K562 (cell line): ENCODE measurements at regions not wholly inside any gene's neighbourhood (a gene's known extent, or its start where the extent isn't known, plus 50 kb on each side); places are given as distances from the start of the nearest gene placed in this dataset.

Experiments
- ATAC-seq: fragments of 200-7000 bp; cut with Tn5 transposase; 3 replicates; pipeline ENCODE4 v1.9.1; 2020; ENCODE audit warnings: moderate library complexity
- BruUV-seq: library from RNA; stranded (reverse); fragments of 400-500 nt; replicated peaks from 2 replicates; lab custom pipeline; 2021; lab: Mats Ljungman, UMichigan
- CTCF ChIA-PET: fragments of 300-600 bp; formaldehyde crosslinking; extraction: SDS; loops from one replicate; lab custom pipeline; 2021; ENCODE audit warnings: low intra/inter-chr PET ratio; lab: Yijun Ruan, JAX
- POLR2A ChIA-PET: fragments of 300-600, 350-650 bp; sonication (Branson Sonifier 250); formaldehyde crosslinking; extraction: SDS; loops from one replicate; lab custom pipeline; 2021; ENCODE audit warnings: antibody characterized with exemption, inconsistent platforms; lab: Yijun Ruan, JAX
- DNase-seq, 4 experiments: peaks; one replicate each; pipeline versions ENCODE4 v3.0.0 to v3.0.0-alpha.2; 2011 to 2018; ENCODE audit warnings: low spot score in 3 of 4, mixed read lengths in 3 of 4; ENCODE audit errors: extremely low read depth in 1 of 4
- FAIRE-seq: peaks from 2 replicates; lab custom pipeline; 2011; peaks lifted over from hg19 to GRCh38; lab: Jason Lieb, UNC
- H2AFZ ChIP-seq: 2 replicates; pipeline ENCODE4 v1.6.0; 2011; ENCODE audit warnings: low read depth, low read length, control low read depth, inconsistent platforms
- H3K27ac ChIP-seq: fragments of 200-600 bp; 3 replicates; pipeline ENCODE4 v1.8.0; 2011; ENCODE audit warnings: low read depth, mild to moderate bottlenecking, control low read depth, inconsistent platforms, low read length, moderate library complexity, mixed read lengths; ENCODE audit errors: extremely low read depth
- H3K27me3 ChIP-seq, 2 experiments: fragments of 300-600 bp in 1 of 2; 2 replicates in 1 of 2; 3 replicates in 1 of 2; pipeline versions ENCODE4 v1.6.0 to v1.8.0; 2011; ENCODE audit warnings: inconsistent platforms in 2 of 2, low read length in 2 of 2, mild to moderate bottlenecking in 1 of 2, mixed read lengths in 1 of 2, moderate library complexity in 1 of 2; ENCODE audit not compliant: control insufficient read depth in 2 of 2, insufficient read depth in 2 of 2
- H3K36me3 ChIP-seq: fragments of 300-600 bp; 3 replicates; pipeline ENCODE4 v1.8.0; 2011; ENCODE audit warnings: mild to moderate bottlenecking, low read length, inconsistent platforms; ENCODE audit not compliant: control insufficient read depth, insufficient read depth
- H3K4me1 ChIP-seq, 2 experiments: fragments of 200-600 bp in 1 of 2; replicated peaks in 1 of 2; 2 replicates in 1 of 2; 3 replicates in 1 of 2; pipeline versions ENCODE4 v1.5.1 to v1.8.0; 2011; ENCODE audit warnings: inconsistent platforms in 2 of 2, low read length in 2 of 2, mild to moderate bottlenecking in 1 of 2, mixed read lengths in 1 of 2, moderate library complexity in 1 of 2; ENCODE audit not compliant: control insufficient read depth in 2 of 2, insufficient read depth in 2 of 2
- H3K4me2 ChIP-seq: 2 replicates; pipeline ENCODE4 v1.6.1; 2011; ENCODE audit warnings: low read length, control low read depth, inconsistent platforms, mixed read lengths; ENCODE audit not compliant: insufficient read depth
- H3K4me3 ChIP-seq: fragments of 200-600 bp; sonication (generic), shearing (Covaris generic); 2 replicates; pipeline ENCODE4 v1.5.1; 2016; ENCODE audit warnings: control low read depth, inconsistent platforms
- H3K79me2 ChIP-seq: fragments of 200-600 bp; 3 replicates; pipeline ENCODE4 v1.8.0; 2011; ENCODE audit warnings: low read length, inconsistent platforms; ENCODE audit not compliant: control insufficient read depth, insufficient read depth
- H3K9ac ChIP-seq, 2 experiments: 2 replicates each; pipeline versions ENCODE4 v1.6.0 to v1.6.1; 2011; ENCODE audit warnings: low read depth in 2 of 2, low read length in 2 of 2, control low read depth in 1 of 2, inconsistent platforms in 1 of 2, mild to moderate bottlenecking in 1 of 2, mixed read lengths in 1 of 2; ENCODE audit not compliant: insufficient read depth in 1 of 2
- H3K9me1 ChIP-seq: one replicate; pipeline ENCODE4 v1.6.0; 2011; ENCODE audit warnings: inconsistent platforms, mild to moderate bottlenecking, low read length, moderate library complexity; ENCODE audit not compliant: control insufficient read depth, insufficient read depth
- H3K9me3 ChIP-seq: replicated peaks from 2 replicates; pipeline ENCODE4 v1.5.1; 2011; ENCODE audit warnings: low read depth, low read length, inconsistent platforms; ENCODE audit not compliant: control insufficient read depth, insufficient read depth
- H4K20me1 ChIP-seq: replicated peaks from 2 replicates; pipeline ENCODE4 v1.6.1; 2011; ENCODE audit warnings: low read length, inconsistent platforms, mixed read lengths; ENCODE audit not compliant: control insufficient read depth, insufficient read depth
- AFF1 ChIP-seq, 2 experiments: fragments of 450-650 bp; IDR thresholded peaks; 2 replicates each; pipeline ENCODE4 v1.6.1; 2018; ENCODE audit warnings: mild to moderate bottlenecking in 2 of 2, low read depth in 1 of 2; ENCODE audit not compliant: partially characterized antibody in 2 of 2
- E2F3 ChIP-seq: fragments of 250-450 bp; sonication (Bioruptor Pico); IDR thresholded peaks from 2 replicates; pipeline ENCODE4 v1.4.0; 2020; ENCODE audit warnings: mild to moderate bottlenecking
- FOXA3 ChIP-seq, 2 experiments: fragments of 450-650 bp in 1 of 2; sonication (generic) in 1 of 2; formaldehyde crosslinking; IDR thresholded peaks in 1 of 2; conservative IDR thresholded peaks in 1 of 2; 2 replicates each; pipeline versions ENCODE4 v1.4.0 to v1.8.0; 2020 to 2022; ENCODE audit warnings: mild to moderate bottlenecking in 2 of 2, missing genetic modification reagents in 1 of 2
- ZNF695 ChIP-seq: fragments of 450-650 bp; formaldehyde crosslinking; IDR thresholded peaks from 2 replicates; pipeline ENCODE4 v1.4.0; 2020; ENCODE audit warnings: mild to moderate bottlenecking, moderate library complexity
- WGBS: fragments of 100-300 bp; shearing (Covaris generic); methylation state at CpG from one replicate; pipeline ENCODE4 v1.1.6; 2016; ENCODE audit warnings: low coverage, mixed read lengths; ENCODE audit not compliant: insufficient coverage; ENCODE audit errors: missing lambda C conversion rate; 5-methylcytosine and 5-hydroxymethylcytosine counted together
- in situ Hi-C: fragments of 300-500 bp; cut with MboI; formaldehyde crosslinking; loops from 4 replicates; pipeline ENCODE4 v1.15.0; 2018; ENCODE audit warnings: inconsistent platforms, mixed read lengths
- intact Hi-C: fragments of 100-400 bp; cut with micrococcal nuclease; formaldehyde crosslinking; loops from 2 replicates; pipeline ENCODE4 v1.14.2; 2022

GRCh38 chr4:114535725-114536124, 62.9 kb upstream of the UGT8 start:
- ChIA-PET CTCF (no interaction called here), POLR2A (no interaction called here)
- H3K9me1 ChIP-seq, result no peaks in the 10 kb centered on the region
- H3K4me2 ChIP-seq, result no peak overlapping the region
- intact Hi-C loops (no loop called here), in situ Hi-C loops (no loop called here)
- H3K9ac ChIP-seq, result no peak overlapping the region
- ATAC-seq (no peak), FAIRE-seq (no peak), DNase-seq (no peak)
- BruUV-seq, result no TSS peak
- H4K20me1 ChIP-seq, result no peaks in the 10 kb centered on the region
- H3K79me2 ChIP-seq, result no peaks in the 10 kb centered on the region
- H3K4me1 ChIP-seq, result no peaks in the 10 kb centered on the region
- no peak overlapping the region for H2AFZ ChIP-seq
- no peaks in the 10 kb centered on the region for H3K27me3 ChIP-seq
- 15% methylated on average over 1 of the region's 1 CpG for WGBS
- no peak overlapping the region for H3K27ac ChIP-seq
- TF ChIP-seq E2F3 (CRISPR knock-in tag) (no peak), ZNF695 (no peak), AFF1 (IDR thresholded peaks at IDR 0.05; ENCODE audit: low read depth in 1 of 2, partially characterized antibody in 2 of 2) (no peak), FOXA3 (CRISPR knock-in tag; conservative IDR thresholded peaks at IDR 0.05 in 1 of 2, IDR thresholded peaks at IDR 0.05 in 1 of 2) (no peak)
- no peak overlapping the region for H3K4me3 ChIP-seq
- no peaks in the 10 kb centered on the region; the same call in 1 of the 2 replicates for H3K9me3 ChIP-seq
- H3K36me3 ChIP-seq, result no peaks in the 10 kb centered on the region
